Right lobe of liver (tissue), 6 donors: ENCODE measurements at regions not wholly inside any gene's neighbourhood (a gene's known extent, or its start where the extent isn't known, plus 50 kb on each side); places are given as distances from the start of the nearest gene placed in this dataset.

ENCODE experiments used
- ATAC-seq, 4 donors: fragments of 200-7000 bp; cut with Tn5 transposase; one replicate each; pipeline ENCODE4 v1.9.1; 2020; ENCODE audit warnings: mild to moderate bottlenecking in 4 of 4, moderate library complexity in 4 of 4
- DNase-seq, 3 donors: peaks; one replicate each; pipeline ENCODE4 v3.0.0-alpha.2; 2020
- H3K27ac ChIP-seq, 3 donors: fragments of 200-600 bp; one replicate each; pipeline ENCODE4 v1.8.0; 2022
- H3K27me3 ChIP-seq, 2 donors: fragments of 200-600 bp; one replicate each; pipeline ENCODE4 v1.8.0; 2022
- H3K36me3 ChIP-seq, 4 donors: fragments of 200-600 bp; sonication (generic) in 1 of 4; one replicate each; pipeline versions ENCODE4 v1.5.1 to v1.8.0; 2017 to 2022; ENCODE audit warnings: control low read depth in 1 of 4
- H3K4me1 ChIP-seq, 4 donors: fragments of 200-600 bp; sonication (generic) in 1 of 4; one replicate each; pipeline versions ENCODE4 v1.5.1 to v1.8.0; 2017 to 2022; ENCODE audit warnings: control low read depth in 1 of 4
- H3K4me3 ChIP-seq, 3 donors: fragments of 200-600 bp; one replicate each; pipeline ENCODE4 v1.8.0; 2022
- H3K9me3 ChIP-seq, 4 donors: fragments of 200-600 bp; sonication (generic) in 1 of 4; one replicate each; pipeline versions ENCODE4 v1.5.1 to v1.8.0; 2017 to 2022; ENCODE audit warnings: control low read depth in 1 of 4
- POLR2A ChIP-seq: fragments of 450-650 bp; IDR thresholded peaks from one replicate; pipeline ENCODE4 v1.6.1; 2017; ENCODE audit warnings: antibody characterized with exemption, mild to moderate bottlenecking
- WGBS: methylation state at CpG from one replicate; pipeline ENCODE4 v1.1.6; 2018; ENCODE audit warnings: low coverage, low lambda C conversion rate; ENCODE audit not compliant: insufficient coverage; ENCODE audit errors: missing lambda C conversion rate; 5-methylcytosine and 5-hydroxymethylcytosine counted together
- intact Hi-C, 2 donors: fragments of 100-400 bp; cut with DNase I; formaldehyde crosslinking; loops; one replicate each; pipeline versions ENCODE4 v1.11.2 to v1.14.1; 2022
- TF ChIP-seq, protein P1 (sequence below), 4 donors: fragments of 200-600 bp in 3 of 4; fragments of 450-650 bp in 1 of 4; IDR thresholded peaks; one replicate each; pipeline versions ENCODE4 v1.5.1 to v1.8.0; 2016 to 2022; ENCODE audit warnings: antibody characterized with exemption in 4 of 4, mild to moderate bottlenecking in 2 of 4
- donor health status: DM: no; HTN: yes; CAD: no.
- donor health status: DM: no; HTN: no; CAD: no.
- donor health status: DM: no; HTN: no; CAD: no.
- donor health status: DM: no; HTN: yes; CAD: no.
- donor health status: DM: no; HTN: yes; CAD: no.

DNA sequence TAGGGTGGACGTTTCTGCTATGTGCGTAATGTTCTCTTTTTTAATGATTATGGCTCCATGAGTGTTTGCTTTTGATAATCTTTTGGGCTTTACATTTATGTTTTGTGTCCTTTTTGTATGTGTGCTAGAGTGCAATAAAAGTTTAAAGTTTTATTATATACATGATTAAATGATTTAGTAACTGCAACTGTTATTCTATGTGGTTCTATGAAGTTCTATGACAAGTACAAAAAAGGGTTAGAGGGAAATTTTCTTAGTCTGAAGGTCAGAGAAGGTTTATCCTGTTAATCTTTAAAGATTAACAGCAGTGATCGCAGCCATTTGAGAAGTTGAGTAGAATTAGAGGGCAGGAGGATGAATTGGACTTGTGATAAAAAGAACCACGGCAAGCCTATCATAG is 386.4 kb upstream of the CHRM3 start:
- H3K9me3 ChIP-seq, result no peaks in the 10 kb centered on the region
- no peak overlapping the region for H3K27ac ChIP-seq
- H3K36me3 ChIP-seq, result no peaks in the 10 kb centered on the region
- H3K4me3 ChIP-seq, result no peak overlapping the region
- ATAC-seq (no peak), DNase-seq (no peak)
- TF ChIP-seq, protein P1, sequence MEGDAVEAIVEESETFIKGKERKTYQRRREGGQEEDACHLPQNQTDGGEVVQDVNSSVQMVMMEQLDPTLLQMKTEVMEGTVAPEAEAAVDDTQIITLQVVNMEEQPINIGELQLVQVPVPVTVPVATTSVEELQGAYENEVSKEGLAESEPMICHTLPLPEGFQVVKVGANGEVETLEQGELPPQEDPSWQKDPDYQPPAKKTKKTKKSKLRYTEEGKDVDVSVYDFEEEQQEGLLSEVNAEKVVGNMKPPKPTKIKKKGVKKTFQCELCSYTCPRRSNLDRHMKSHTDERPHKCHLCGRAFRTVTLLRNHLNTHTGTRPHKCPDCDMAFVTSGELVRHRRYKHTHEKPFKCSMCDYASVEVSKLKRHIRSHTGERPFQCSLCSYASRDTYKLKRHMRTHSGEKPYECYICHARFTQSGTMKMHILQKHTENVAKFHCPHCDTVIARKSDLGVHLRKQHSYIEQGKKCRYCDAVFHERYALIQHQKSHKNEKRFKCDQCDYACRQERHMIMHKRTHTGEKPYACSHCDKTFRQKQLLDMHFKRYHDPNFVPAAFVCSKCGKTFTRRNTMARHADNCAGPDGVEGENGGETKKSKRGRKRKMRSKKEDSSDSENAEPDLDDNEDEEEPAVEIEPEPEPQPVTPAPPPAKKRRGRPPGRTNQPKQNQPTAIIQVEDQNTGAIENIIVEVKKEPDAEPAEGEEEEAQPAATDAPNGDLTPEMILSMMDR (IDR thresholded peaks at IDR 0.05), result no peak
- TF ChIP-seq POLR2A, result no peak
- intact Hi-C loops, result no loop called here
- H3K27me3 ChIP-seq, result no peaks in the 10 kb centered on the region
- WGBS, result 61% methylated on average over 4 of the region's 4 CpGs
- no peaks in the 10 kb centered on the region for H3K4me1 ChIP-seq

DNA sequence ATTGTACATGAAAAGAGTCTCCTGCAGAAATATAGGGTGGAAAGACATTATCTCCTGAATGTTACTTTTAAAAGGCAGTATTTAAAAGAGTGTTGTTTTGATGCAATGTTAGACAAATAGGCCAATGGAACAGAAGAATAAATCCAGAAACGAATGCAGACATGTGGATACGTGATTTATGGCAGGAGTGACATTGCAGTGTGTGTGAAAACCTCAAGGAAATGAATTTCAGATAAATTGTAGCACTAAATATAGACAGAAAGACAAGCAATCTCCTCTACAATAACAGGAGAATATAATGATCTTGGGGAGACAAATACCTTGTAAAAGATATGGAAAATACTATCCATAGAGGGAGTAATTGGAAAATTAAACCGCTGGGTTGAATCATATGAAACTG is 387.8 kb upstream of the CHRM3 start:
- no peak for DNase-seq
- Histone ChIP-seq H3K9me3 (no peaks in the 10 kb centered on the region), H3K36me3 (no peaks in the 10 kb centered on the region), H3K4me1 (no peaks in the 10 kb centered on the region), H3K27ac (no peak overlapping the region), H3K4me3 (no peak overlapping the region), H3K27me3 (no peaks in the 10 kb centered on the region)
- 35% methylated on average over 3 of the region's 3 CpGs for WGBS
- TF ChIP-seq, protein P1 (IDR thresholded peaks at IDR 0.05), result no peak
- TF ChIP-seq POLR2A, result no peak
- ATAC-seq, result no peak
- intact Hi-C loops, result no loop called here

DNA sequence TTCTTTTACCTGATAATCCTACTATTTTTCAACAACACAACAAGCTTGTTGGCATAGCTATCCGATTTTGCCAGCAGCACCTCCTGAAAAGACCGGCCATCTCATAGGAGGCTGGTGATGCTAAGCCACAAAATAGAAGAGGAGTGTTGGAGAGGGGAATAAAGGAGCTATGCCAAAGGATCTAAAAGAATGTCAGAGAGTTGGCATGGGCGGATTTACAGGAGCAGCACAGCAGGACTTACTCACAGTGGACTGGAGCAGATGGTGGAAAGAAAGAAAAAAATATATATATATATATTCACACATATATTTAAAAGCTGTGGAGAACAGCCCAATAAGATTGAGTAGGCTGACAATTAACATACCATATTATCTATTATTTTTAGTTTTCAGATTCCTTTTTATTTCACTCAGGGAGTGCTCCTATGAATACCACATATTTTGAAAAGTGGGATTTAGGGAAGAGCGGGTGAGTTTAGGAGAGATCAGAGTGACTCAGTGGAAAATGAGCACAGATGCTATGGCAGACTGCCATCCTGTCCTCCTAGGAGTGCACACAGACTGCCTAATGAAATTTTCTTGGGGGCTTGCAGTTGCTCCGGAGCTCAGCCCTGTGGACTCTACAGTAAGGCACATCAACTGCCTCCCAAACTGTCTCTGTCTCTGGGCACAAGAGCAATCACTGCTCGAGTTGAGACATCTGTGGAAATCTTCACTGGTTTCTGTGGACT is 394.4 kb upstream of the CHRM3 start:
- Histone ChIP-seq H3K27ac (no peak overlapping the region), H3K9me3 (no peaks in the 10 kb centered on the region), H3K4me3 (no peak overlapping the region), H3K4me1 (no peaks in the 10 kb centered on the region), H3K36me3 (no peaks in the 10 kb centered on the region), H3K27me3 (no peaks in the 10 kb centered on the region)
- TF ChIP-seq, protein P1 (IDR thresholded peaks at IDR 0.05), result no peak
- no peak for TF ChIP-seq POLR2A
- intact Hi-C loops, result no loop called here
- no peak for ATAC-seq
- no peak for DNase-seq
- WGBS, result 47% methylated on average over 6 of the region's 6 CpGs

DNA sequence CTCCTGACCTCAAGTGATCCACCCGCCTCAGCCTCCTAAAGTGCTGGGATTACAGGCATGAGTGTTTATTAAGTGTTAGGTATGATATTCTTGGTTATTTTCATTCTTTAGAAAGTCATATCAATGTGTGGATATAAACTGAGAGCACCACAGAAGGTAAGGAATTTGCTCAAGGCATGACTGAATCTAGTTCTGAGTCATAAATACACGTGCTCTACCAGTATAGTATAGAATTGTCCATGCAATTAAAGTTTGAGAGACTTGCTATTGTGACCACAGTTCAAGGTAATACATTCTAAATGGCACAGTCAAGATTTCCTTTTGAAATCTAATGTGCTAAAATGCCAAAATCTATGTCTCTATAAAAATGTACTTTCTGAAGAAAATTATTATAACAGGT is 401.1 kb upstream of the CHRM3 start:
- H3K27ac ChIP-seq, result no peak overlapping the region
- no peak for ATAC-seq
- H3K4me1 ChIP-seq, result no peaks in the 10 kb centered on the region
- no peak for DNase-seq
- intact Hi-C loops, result no loop called here
- no peaks in the 10 kb centered on the region for H3K9me3 ChIP-seq
- no peaks in the 10 kb centered on the region for H3K27me3 ChIP-seq
- H3K4me3 ChIP-seq, result no peak overlapping the region
- H3K36me3 ChIP-seq, result no peaks in the 10 kb centered on the region
- TF ChIP-seq, protein P1 (IDR thresholded peaks at IDR 0.05), result no peak
- no peak for TF ChIP-seq POLR2A
- WGBS, result 63% methylated on average over 2 of the region's 2 CpGs
